Ascending aorta (tissue), 2 donors: ENCODE measurements at regions not wholly inside any gene's neighbourhood (a gene's known extent, or its start where the extent isn't known, plus 50 kb on each side); places are given as distances from the start of the nearest gene placed in this dataset.

Experiments
- DNase-seq, 2 donors: peaks; one replicate each; pipeline ENCODE4 v3.0.0-alpha.2; 2019; ENCODE audit warnings: low spot score in 2 of 2
- H3K27ac ChIP-seq, 2 donors: fragments of 200-600 bp; sonication (generic); one replicate each; pipeline ENCODE4 v1.5.1; 2016 to 2017; ENCODE audit warnings: mild to moderate bottlenecking in 1 of 2
- H3K27me3 ChIP-seq: fragments of 200-600 bp; sonication (generic); one replicate; pipeline ENCODE4 v1.5.1; 2017
- H3K36me3 ChIP-seq, 2 donors: fragments of 200-600 bp; sonication (generic); one replicate each; pipeline ENCODE4 v1.5.1; 2016
- H3K4me1 ChIP-seq, 2 donors: fragments of 200-600 bp; sonication (generic); one replicate each; pipeline ENCODE4 v1.5.1; 2016 to 2017; ENCODE audit warnings: mild to moderate bottlenecking in 1 of 2
- H3K4me3 ChIP-seq, 2 donors: fragments of 200-600 bp; sonication (generic); one replicate each; pipeline ENCODE4 v1.5.1; 2016 to 2017; ENCODE audit warnings: mild to moderate bottlenecking in 1 of 2
- H3K9me3 ChIP-seq, 2 donors: fragments of 200-600 bp; sonication (generic); one replicate each; pipeline ENCODE4 v1.5.1; 2016
- intact Hi-C: fragments of 100-400 bp; cut with DNase I; formaldehyde crosslinking; loops from one replicate; pipeline ENCODE4 v1.15.1; 2023
- TF ChIP-seq, protein P1 (sequence below), 3 experiments: fragments of 200-600 bp in 2 of 3; fragments of 450-650 bp in 1 of 3; sonication (generic) in 2 of 3; IDR thresholded peaks; one replicate each; pipeline ENCODE4 v1.5.1; 2016 to 2019; ENCODE audit warnings: antibody characterized with exemption in 3 of 3, mild to moderate bottlenecking in 1 of 3, moderate library complexity in 1 of 3

GRCh38 chr14:104334424-104335161 is 196.2 kb downstream of the KIF26A start:
- Histone ChIP-seq H3K27me3 (no peaks in the 10 kb centered on the region), H3K4me3 (no peak overlapping the region), H3K4me1 (no peaks in the 10 kb centered on the region), H3K9me3 (peaks cover 0 to 9% of the 10 kb centered on the region in 2 donors), H3K27ac (no peak overlapping the region), H3K36me3 (no peaks in the 10 kb centered on the region)
- DNase-seq = peak in 1 of 2 donors; percentile 51
- TF ChIP-seq, protein P1, sequence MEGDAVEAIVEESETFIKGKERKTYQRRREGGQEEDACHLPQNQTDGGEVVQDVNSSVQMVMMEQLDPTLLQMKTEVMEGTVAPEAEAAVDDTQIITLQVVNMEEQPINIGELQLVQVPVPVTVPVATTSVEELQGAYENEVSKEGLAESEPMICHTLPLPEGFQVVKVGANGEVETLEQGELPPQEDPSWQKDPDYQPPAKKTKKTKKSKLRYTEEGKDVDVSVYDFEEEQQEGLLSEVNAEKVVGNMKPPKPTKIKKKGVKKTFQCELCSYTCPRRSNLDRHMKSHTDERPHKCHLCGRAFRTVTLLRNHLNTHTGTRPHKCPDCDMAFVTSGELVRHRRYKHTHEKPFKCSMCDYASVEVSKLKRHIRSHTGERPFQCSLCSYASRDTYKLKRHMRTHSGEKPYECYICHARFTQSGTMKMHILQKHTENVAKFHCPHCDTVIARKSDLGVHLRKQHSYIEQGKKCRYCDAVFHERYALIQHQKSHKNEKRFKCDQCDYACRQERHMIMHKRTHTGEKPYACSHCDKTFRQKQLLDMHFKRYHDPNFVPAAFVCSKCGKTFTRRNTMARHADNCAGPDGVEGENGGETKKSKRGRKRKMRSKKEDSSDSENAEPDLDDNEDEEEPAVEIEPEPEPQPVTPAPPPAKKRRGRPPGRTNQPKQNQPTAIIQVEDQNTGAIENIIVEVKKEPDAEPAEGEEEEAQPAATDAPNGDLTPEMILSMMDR (IDR thresholded peaks at IDR 0.05) = no peak
- intact Hi-C loops = no loop called here

- H3K27me3 ChIP-seq = no peaks in the 10 kb centered on the region
- DNase-seq = no peak
Measured at GRCh38 chr14:104335176-104335575, 196.8 kb downstream of the KIF26A start.

DNA sequence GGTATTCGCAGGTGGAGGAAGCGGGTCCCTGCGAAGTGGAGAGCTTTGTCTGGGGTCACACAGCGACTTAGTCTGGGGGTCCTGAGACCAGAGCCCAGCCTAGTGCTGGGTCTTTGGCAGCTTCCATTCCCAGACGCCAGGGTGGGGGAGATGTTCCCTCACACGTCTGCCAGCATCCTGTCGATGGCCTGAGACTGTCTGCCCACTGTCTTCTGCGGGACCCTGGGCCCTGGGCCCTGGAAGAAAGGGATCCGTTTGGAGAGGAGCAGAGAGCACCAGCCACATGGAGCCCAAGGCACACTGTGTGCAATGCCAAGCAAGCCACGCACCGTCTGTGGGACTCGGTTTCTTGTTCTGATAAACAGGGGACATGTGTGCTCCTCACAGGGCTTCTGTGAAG is 197.2 kb downstream of the KIF26A start:
- Histone ChIP-seq H3K27me3 (no peaks in the 10 kb centered on the region), H3K27ac (no peak overlapping the region), H3K4me3 (no peak overlapping the region), H3K9me3 (no peaks in the 10 kb centered on the region), H3K4me1 (no peaks in the 10 kb centered on the region), H3K36me3 (no peaks in the 10 kb centered on the region)
- TF ChIP-seq, protein P1 (IDR thresholded peaks at IDR 0.05) = no peak
- peak in 1 of 2 donors; percentile 44 for DNase-seq
- intact Hi-C loops = no loop called here

More at GRCh38 chr14:104335176-104335575, 196.8 kb downstream of the KIF26A start:
- no peaks in the 10 kb centered on the region for H3K4me1 ChIP-seq
- no peak overlapping the region for H3K4me3 ChIP-seq
- intact Hi-C loops = no loop called here
- H3K36me3 ChIP-seq = no peaks in the 10 kb centered on the region
- no peak overlapping the region for H3K27ac ChIP-seq
- H3K9me3 ChIP-seq = peaks cover 0 to 3% of the 10 kb centered on the region in 2 donors
- TF ChIP-seq, protein P1 (IDR thresholded peaks at IDR 0.05) = no peak

- intact Hi-C loops = no loop called here
- TF ChIP-seq, protein P1 (IDR thresholded peaks at IDR 0.05) = no peak
- Histone ChIP-seq H3K27me3 (no peaks in the 10 kb centered on the region), H3K36me3 (no peaks in the 10 kb centered on the region), H3K27ac (no peak overlapping the region), H3K4me3 (no peak overlapping the region), H3K9me3 (no peaks in the 10 kb centered on the region), H3K4me1 (no peaks in the 10 kb centered on the region)
- DNase-seq = peak in 1 of 2 donors; percentile 39
Measured at GRCh38 chr14:104337351-104337750, 199.0 kb downstream of the KIF26A start.

DNA sequence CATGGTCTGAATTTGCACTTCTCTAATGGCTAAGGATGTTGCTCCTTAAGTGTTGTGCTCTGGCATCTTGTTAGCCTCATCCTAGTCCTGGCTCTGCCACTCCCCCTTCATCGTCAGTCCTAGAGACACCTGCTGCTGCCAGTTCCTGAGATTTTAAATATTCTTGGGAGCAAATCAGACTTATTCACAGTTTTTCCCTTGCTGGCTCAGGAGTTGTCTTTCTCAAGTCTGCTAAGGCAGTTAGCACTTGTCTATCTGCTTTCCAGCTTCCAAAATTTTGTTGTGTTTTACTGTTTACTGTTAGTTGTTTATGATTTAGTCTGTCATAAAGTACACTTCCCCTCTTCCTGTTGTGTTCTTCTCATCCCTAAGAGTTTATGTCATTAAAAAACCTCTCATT is 201.0 kb downstream of the KIF26A start:
- Histone ChIP-seq H3K36me3 (no peaks in the 10 kb centered on the region), H3K27me3 (no peaks in the 10 kb centered on the region), H3K27ac (no peak overlapping the region), H3K4me3 (no peak overlapping the region), H3K4me1 (no peaks in the 10 kb centered on the region), H3K9me3 (no peaks in the 10 kb centered on the region)
- TF ChIP-seq, protein P1 (IDR thresholded peaks at IDR 0.05) = no peak
- no peak for DNase-seq
- intact Hi-C loops = no loop called here
